ENCODE measurements at regions not wholly inside any gene's neighbourhood (a gene's known extent, or its start where the extent isn't known, plus 50 kb on each side); places are given as distances from the start of the nearest gene placed in this dataset.

DNA sequence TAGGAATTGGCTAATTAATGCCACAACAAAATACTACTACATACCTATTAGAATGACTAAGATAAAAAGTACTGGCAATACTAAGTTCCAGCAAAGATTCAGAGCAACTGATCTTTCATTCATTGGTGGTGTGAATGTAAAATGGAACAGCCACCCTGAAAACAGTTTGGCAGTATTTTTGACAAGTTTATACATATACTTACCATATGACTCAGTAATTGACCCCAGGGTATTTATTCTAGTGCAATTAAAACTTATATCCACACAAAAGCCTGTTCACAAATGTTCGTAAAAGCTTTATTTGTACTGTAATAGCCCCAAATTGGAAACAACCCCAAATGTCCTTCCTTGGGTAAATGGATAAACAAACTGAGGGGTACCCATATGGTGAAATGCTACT lies 270.8 kb upstream of the ACTBL2 start:
- Histone ChIP-seq H3K9me3 (ENCODE audit: control insufficient read depth, low read length) (peaks cover 2% of the 10 kb centered on the region), H3K4me3 (ENCODE audit: insufficient read depth, low read depth, low read length) (no peak overlapping the region), H3K27me3 (ENCODE audit: control insufficient read depth, insufficient read depth, low read length, poor library complexity, severe bottlenecking) (no peaks in the 10 kb centered on the region), H3K36me3 (ENCODE audit: control insufficient read depth, insufficient read depth, low read length) (no peaks in the 10 kb centered on the region), H3K27ac (ENCODE audit: insufficient read depth, low read depth, low read length, poor library complexity, severe bottlenecking) (no peak overlapping the region), H3K4me1 (ENCODE audit: control insufficient read depth, insufficient read depth, low read length) (no peaks in the 10 kb centered on the region)
- WGBS, 2 experiments, result 100% methylated on average over 1 of the region's 1 CpG

DNA sequence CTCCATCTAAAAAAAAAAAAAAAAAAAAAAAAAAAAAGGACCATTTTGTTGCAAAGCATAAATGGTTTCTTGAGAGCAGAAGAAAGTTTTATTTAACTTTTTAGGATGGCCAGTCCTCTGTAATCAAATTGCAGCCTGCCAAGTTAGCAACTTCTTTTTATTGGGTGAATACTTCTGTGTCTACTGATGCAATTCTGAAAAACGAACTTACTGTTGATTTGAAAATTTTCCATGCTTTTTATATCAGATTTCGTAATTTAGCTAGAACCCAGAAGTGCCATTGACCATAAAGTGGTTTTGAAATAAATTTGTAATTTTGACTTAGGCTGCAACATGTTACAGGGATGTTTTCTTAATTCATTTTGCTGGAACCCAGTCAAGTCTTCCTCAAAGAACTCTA lies 269.1 kb upstream of the ACTBL2 start:
- no peak overlapping the region for H3K4me3 ChIP-seq (ENCODE audit: insufficient read depth, low read depth, low read length)
- H3K27ac ChIP-seq (ENCODE audit: insufficient read depth, low read depth, low read length, poor library complexity, severe bottlenecking), result no peak overlapping the region
- no peaks in the 10 kb centered on the region for H3K27me3 ChIP-seq (ENCODE audit: control insufficient read depth, insufficient read depth, low read length, poor library complexity, severe bottlenecking)
- H3K4me1 ChIP-seq (ENCODE audit: control insufficient read depth, insufficient read depth, low read length), result no peaks in the 10 kb centered on the region
- H3K36me3 ChIP-seq (ENCODE audit: control insufficient read depth, insufficient read depth, low read length), result no peaks in the 10 kb centered on the region
- H3K9me3 ChIP-seq (ENCODE audit: control insufficient read depth, low read length), result no peaks in the 10 kb centered on the region
- 44 to 50% methylated on average over 2 of the region's 2 CpGs for WGBS, 2 experiments

DNA sequence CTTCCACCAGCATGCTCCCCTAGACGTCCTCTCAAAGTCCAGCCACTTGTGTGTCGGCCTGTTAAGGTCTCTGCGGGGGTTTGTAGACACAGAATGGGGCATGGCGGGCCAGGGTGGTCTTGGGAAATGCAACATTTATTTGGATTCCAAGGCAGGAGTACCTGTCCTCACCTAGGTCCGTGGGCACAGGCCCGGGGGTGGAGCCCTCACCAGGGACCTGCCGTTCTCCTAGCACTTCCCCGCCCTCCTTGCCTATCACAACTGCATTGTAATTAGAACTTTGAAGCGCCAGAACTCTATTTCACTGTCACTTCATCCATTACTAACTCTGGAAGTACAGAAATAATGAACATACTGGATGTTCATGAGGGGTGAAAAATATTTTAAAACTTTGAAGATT lies 268.3 kb upstream of the ACTBL2 start:
- Histone ChIP-seq H3K9me3 (ENCODE audit: control insufficient read depth, low read length) (no peaks in the 10 kb centered on the region), H3K27ac (ENCODE audit: insufficient read depth, low read depth, low read length, poor library complexity, severe bottlenecking) (no peak overlapping the region), H3K36me3 (ENCODE audit: control insufficient read depth, insufficient read depth, low read length) (no peaks in the 10 kb centered on the region), H3K4me1 (ENCODE audit: control insufficient read depth, insufficient read depth, low read length) (no peaks in the 10 kb centered on the region), H3K27me3 (ENCODE audit: control insufficient read depth, insufficient read depth, low read length, poor library complexity, severe bottlenecking) (no peaks in the 10 kb centered on the region), H3K4me3 (ENCODE audit: insufficient read depth, low read depth, low read length) (no peak overlapping the region)
- 92 to 93% methylated on average over 9 of the region's 9 CpGs for WGBS, 2 experiments

DNA sequence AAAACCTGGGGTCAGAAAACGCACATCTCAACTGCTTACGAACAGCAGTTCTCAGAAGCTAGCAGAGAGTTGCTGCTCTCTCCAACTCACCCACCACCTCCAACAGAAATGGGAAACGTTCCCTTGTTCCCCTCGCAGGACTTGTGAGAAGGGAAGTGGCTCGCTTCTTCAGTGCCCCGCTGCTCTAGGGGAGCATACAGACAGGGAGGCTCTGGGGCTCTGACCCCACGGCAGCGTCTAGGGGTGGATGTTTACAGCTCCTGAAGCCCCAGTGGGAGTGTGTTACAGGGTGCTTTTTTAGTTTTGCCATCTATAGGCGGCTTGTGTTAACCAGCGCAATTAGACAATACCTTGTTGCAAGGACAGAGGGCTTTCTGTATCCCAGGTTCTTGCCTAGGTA lies 267.7 kb upstream of the ACTBL2 start:
- WGBS, 2 experiments, result 93 to 95% methylated on average over 10 of the region's 10 CpGs
- no peaks in the 10 kb centered on the region for H3K27me3 ChIP-seq (ENCODE audit: control insufficient read depth, insufficient read depth, low read length, poor library complexity, severe bottlenecking)

DNA sequence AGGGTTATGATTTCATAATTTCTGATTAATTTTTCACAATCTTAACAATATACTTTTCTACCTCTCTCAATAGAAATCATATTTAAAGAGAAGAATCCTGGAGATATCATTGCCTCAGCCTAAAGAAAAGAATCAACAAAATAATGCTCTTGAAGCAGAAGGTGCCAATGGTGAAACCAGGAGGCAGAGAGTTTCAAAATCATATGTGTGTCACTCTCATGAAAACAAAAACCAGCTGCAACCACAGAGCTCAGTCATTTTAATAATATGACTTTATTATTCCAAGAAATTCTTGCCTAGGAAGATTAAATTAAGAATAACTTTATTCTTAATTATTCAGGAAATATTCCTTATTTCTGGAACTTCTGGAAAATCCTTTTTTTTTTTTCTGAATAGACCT lies 266.8 kb upstream of the ACTBL2 start:
- Histone ChIP-seq H3K36me3 (ENCODE audit: control insufficient read depth, insufficient read depth, low read length) (no peaks in the 10 kb centered on the region), H3K27ac (ENCODE audit: insufficient read depth, low read depth, low read length, poor library complexity, severe bottlenecking) (no peak overlapping the region), H3K27me3 (ENCODE audit: control insufficient read depth, insufficient read depth, low read length, poor library complexity, severe bottlenecking) (no peaks in the 10 kb centered on the region), H3K4me3 (ENCODE audit: insufficient read depth, low read depth, low read length) (no peak overlapping the region), H3K4me1 (ENCODE audit: control insufficient read depth, insufficient read depth, low read length) (no peaks in the 10 kb centered on the region), H3K9me3 (ENCODE audit: control insufficient read depth, low read length) (no peaks in the 10 kb centered on the region)

More for the DNA sequence above, 267.7 kb upstream of the ACTBL2 start:
- H3K4me1 ChIP-seq (ENCODE audit: control insufficient read depth, insufficient read depth, low read length), result no peaks in the 10 kb centered on the region
- no peak overlapping the region for H3K4me3 ChIP-seq (ENCODE audit: insufficient read depth, low read depth, low read length)
- no peaks in the 10 kb centered on the region for H3K36me3 ChIP-seq (ENCODE audit: control insufficient read depth, insufficient read depth, low read length)
- no peak overlapping the region for H3K27ac ChIP-seq (ENCODE audit: insufficient read depth, low read depth, low read length, poor library complexity, severe bottlenecking)
- no peaks in the 10 kb centered on the region for H3K9me3 ChIP-seq (ENCODE audit: control insufficient read depth, low read length)

DNA sequence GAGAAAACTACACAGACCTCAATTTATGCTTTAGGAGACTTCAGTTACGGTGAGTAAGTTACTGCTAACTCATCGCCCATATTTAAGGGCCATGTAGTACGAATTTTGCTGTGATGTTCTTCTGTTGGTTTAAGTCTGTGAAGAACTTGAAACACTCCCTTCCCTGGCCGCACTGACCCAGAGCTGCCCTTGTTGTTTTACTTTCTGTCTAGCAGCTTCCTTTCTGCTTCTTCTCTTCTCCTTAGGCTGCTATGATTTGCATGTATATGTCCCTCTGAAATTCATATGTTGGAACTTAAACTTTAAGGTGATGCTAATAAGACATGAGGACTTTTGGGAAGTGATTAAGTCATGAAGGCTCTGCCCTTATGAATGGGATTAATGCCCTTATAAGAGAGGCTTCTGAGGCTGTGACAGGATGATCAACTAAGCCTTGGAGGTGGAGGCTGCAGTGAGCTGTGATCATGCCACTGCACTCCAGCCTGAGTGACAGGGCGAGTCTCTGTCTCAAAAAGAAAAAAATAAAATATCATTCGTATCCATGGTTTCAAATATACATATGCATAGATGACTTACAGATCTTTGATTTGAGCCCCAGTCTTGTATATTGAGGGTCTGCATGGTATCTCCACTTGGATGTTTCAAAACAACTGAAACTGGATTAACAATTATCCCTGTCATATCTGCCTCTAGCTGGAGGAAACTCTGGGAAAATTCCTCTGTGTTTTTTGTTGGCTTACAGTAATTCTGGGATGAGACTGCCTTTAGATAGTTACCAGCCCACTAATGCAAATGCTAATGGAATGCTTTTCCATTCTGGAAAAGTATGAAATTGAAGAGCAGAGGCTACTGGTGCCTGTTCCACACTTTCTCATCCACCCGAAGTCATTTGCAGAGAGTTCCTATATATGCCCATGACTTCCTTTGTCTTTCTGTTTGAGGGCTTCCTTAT lies 263.4 kb upstream of the ACTBL2 start:
- WGBS, 2 experiments, result 90 to 99% methylated on average over 7 of the region's 7 CpGs
- no peak overlapping the region for H3K27ac ChIP-seq (ENCODE audit: insufficient read depth, low read depth, low read length, poor library complexity, severe bottlenecking)
- H3K36me3 ChIP-seq (ENCODE audit: control insufficient read depth, insufficient read depth, low read length), result no peaks in the 10 kb centered on the region

DNA sequence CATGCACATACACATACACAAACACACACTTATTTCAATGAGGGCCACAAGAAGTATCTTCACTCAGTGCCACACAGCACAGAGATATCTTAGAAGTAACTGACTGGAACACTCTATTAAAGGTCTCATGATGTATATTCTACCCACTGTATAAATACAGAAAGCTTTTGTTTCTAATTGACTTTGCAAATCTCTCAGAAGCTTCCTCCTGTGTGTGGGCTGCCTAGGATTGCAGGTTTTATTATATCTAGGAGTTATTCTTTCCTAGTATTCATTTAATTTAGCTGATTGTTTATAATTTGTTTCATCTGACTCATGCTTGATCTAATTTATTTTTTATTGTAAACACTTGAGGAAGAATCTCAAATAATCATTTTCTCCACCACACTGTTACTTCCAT lies 262.4 kb upstream of the ACTBL2 start:
- H3K4me3 ChIP-seq (ENCODE audit: insufficient read depth, low read depth, low read length), result no peak overlapping the region
- no peaks in the 10 kb centered on the region for H3K36me3 ChIP-seq (ENCODE audit: control insufficient read depth, insufficient read depth, low read length)
- H3K27ac ChIP-seq (ENCODE audit: insufficient read depth, low read depth, low read length, poor library complexity, severe bottlenecking), result no peak overlapping the region
- H3K9me3 ChIP-seq (ENCODE audit: control insufficient read depth, low read length), result no peaks in the 10 kb centered on the region
- H3K27me3 ChIP-seq (ENCODE audit: control insufficient read depth, insufficient read depth, low read length, poor library complexity, severe bottlenecking), result no peaks in the 10 kb centered on the region
- no peaks in the 10 kb centered on the region for H3K4me1 ChIP-seq (ENCODE audit: control insufficient read depth, insufficient read depth, low read length)

More for the DNA sequence above, 263.4 kb upstream of the ACTBL2 start:
- Histone ChIP-seq H3K27me3 (ENCODE audit: control insufficient read depth, insufficient read depth, low read length, poor library complexity, severe bottlenecking) (no peaks in the 10 kb centered on the region), H3K9me3 (ENCODE audit: control insufficient read depth, low read length) (no peaks in the 10 kb centered on the region), H3K4me3 (ENCODE audit: insufficient read depth, low read depth, low read length) (no peak overlapping the region), H3K4me1 (ENCODE audit: control insufficient read depth, insufficient read depth, low read length) (no peaks in the 10 kb centered on the region)

DNA sequence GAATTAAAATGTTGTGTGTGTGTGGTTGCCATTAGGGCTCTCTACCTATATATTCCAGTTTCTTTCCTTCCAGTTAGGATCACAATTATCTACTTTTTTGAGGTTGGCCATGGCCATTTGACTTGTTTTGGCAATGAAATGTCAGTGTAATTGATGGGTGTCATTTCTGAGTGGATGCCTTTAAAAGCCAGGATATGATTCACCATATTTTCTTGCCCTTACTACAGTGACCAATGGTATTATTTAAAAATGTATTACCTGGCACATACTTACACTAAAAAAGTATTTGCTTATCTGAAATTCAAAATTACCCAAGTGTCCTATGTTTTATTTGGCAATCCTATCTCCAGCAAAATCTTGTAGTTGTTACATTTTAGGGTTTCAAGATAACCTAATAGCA lies 258.7 kb upstream of the ACTBL2 start:
- H3K27me3 ChIP-seq (ENCODE audit: control insufficient read depth, insufficient read depth, low read length, poor library complexity, severe bottlenecking), result no peaks in the 10 kb centered on the region
- H3K4me3 ChIP-seq (ENCODE audit: insufficient read depth, low read depth, low read length), result no peak overlapping the region
- H3K36me3 ChIP-seq (ENCODE audit: control insufficient read depth, insufficient read depth, low read length), result no peaks in the 10 kb centered on the region
- H3K27ac ChIP-seq (ENCODE audit: insufficient read depth, low read depth, low read length, poor library complexity, severe bottlenecking), result no peak overlapping the region
- no peaks in the 10 kb centered on the region for H3K4me1 ChIP-seq (ENCODE audit: control insufficient read depth, insufficient read depth, low read length)
- H3K9me3 ChIP-seq (ENCODE audit: control insufficient read depth, low read length), result no peaks in the 10 kb centered on the region

DNA sequence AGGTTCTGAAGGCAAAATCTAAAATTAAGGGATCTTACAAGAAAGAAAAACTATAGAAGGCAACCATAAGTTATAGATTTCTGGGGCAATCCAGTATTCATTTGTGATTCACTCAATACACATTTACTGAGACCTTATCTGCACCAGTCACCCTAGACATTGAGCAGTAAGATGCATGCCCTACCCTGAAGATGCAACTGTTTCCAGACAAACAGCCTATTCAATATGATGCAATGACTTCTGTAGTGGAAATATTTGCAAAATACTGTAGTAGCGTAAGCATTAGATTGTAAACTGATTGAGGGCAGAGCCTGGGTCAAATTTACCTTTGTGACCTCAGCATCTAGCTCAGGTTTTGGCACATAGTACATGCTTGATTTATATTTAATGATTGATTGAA lies 256.2 kb upstream of the ACTBL2 start:
- Histone ChIP-seq H3K9me3 (ENCODE audit: control insufficient read depth, low read length) (no peaks in the 10 kb centered on the region), H3K4me3 (ENCODE audit: insufficient read depth, low read depth, low read length) (no peak overlapping the region), H3K4me1 (ENCODE audit: control insufficient read depth, insufficient read depth, low read length) (no peaks in the 10 kb centered on the region), H3K27ac (ENCODE audit: insufficient read depth, low read depth, low read length, poor library complexity, severe bottlenecking) (no peak overlapping the region), H3K36me3 (ENCODE audit: control insufficient read depth, insufficient read depth, low read length) (no peaks in the 10 kb centered on the region), H3K27me3 (ENCODE audit: control insufficient read depth, insufficient read depth, low read length, poor library complexity, severe bottlenecking) (no peaks in the 10 kb centered on the region)
- WGBS, 2 experiments, result 92 to 100% methylated on average over 1 of the region's 1 CpG

DNA sequence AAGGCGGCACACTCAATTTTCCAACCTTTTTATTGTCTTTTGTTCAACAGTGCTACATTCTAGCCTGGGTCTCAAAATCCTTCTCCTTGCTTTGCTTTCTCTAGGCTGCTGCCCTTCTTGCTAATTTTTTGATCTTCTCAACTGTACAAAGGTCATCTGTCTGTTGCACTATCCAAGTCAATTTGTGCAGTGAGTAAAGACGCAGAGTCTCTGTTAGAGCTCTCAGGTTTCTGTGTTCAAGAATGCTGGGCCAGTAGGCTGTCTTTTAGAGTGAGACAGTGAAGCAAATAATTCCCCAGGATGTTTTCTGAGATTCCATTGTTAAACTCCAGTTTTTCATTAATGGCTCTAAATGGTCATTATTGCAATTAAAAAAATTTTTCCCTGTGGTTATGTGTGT lies 255.7 kb upstream of the ACTBL2 start:
- H3K9me3 ChIP-seq (ENCODE audit: control insufficient read depth, low read length), result no peaks in the 10 kb centered on the region
- WGBS, 2 experiments, result 90 to 94% methylated on average over 2 of the region's 2 CpGs
- no peaks in the 10 kb centered on the region for H3K4me1 ChIP-seq (ENCODE audit: control insufficient read depth, insufficient read depth, low read length)
- H3K36me3 ChIP-seq (ENCODE audit: control insufficient read depth, insufficient read depth, low read length), result no peaks in the 10 kb centered on the region
- no peak overlapping the region for H3K4me3 ChIP-seq (ENCODE audit: insufficient read depth, low read depth, low read length)
- H3K27me3 ChIP-seq (ENCODE audit: control insufficient read depth, insufficient read depth, low read length, poor library complexity, severe bottlenecking), result no peaks in the 10 kb centered on the region
- H3K27ac ChIP-seq (ENCODE audit: insufficient read depth, low read depth, low read length, poor library complexity, severe bottlenecking), result no peak overlapping the region

Measured in ectodermal cell (in vitro differentiated cells).